CD14-positive monocyte (primary cell): ENCODE measurements at regions not wholly inside any gene's neighbourhood (a gene's known extent, or its start where the extent isn't known, plus 50 kb on each side); places are given as distances from the start of the nearest gene placed in this dataset.

Source experiments
- DNase-seq, 3 donors: peaks; one replicate each; pipeline ENCODE4 v3.0.0-alpha.2; 2011 to 2022
- H2AFZ ChIP-seq: 2 replicates; pipeline ENCODE4 v1.6.0; 2012; ENCODE audit warnings: mild to moderate bottlenecking, low read depth, low read length, inconsistent platforms; ENCODE audit not compliant: insufficient read depth, poor library complexity, severe bottlenecking
- H3K27ac ChIP-seq, 2 donors: 1 replicate in 1 of 2; 2 replicates in 1 of 2; pipeline ENCODE4 v1.5.1; 2012 to 2013; ENCODE audit warnings: low read length in 2 of 2, control low read depth in 1 of 2, inconsistent platforms in 1 of 2, low read depth in 1 of 2, mild to moderate bottlenecking in 1 of 2
- H3K27me3 ChIP-seq, 2 donors: one replicate each; pipeline versions ENCODE4 v1.6.0 to v1.6.1; 2011 to 2013; ENCODE audit warnings: low read length in 2 of 2; ENCODE audit not compliant: control insufficient read depth in 2 of 2, insufficient read depth in 2 of 2
- H3K36me3 ChIP-seq, 2 donors: replicated peaks in 1 of 2; 1 replicate in 1 of 2; 2 replicates in 1 of 2; pipeline versions ENCODE4 v1.5.1 to v1.6.1; 2012 to 2013; ENCODE audit warnings: low read length in 2 of 2, control low read depth in 1 of 2, inconsistent platforms in 1 of 2, mild to moderate bottlenecking in 1 of 2; ENCODE audit not compliant: insufficient read depth in 2 of 2, control insufficient read depth in 1 of 2
- H3K4me1 ChIP-seq, 2 donors: 1 replicate in 1 of 2; 2 replicates in 1 of 2; pipeline versions ENCODE4 v1.5.1 to v1.6.1; 2012 to 2013; ENCODE audit warnings: low read length in 2 of 2, control low read depth in 1 of 2, inconsistent platforms in 1 of 2, mild to moderate bottlenecking in 1 of 2, moderate library complexity in 1 of 2; ENCODE audit not compliant: insufficient read depth in 2 of 2, control insufficient read depth in 1 of 2
- H3K4me2 ChIP-seq: replicated peaks from 2 replicates; pipeline ENCODE3; 2012; ENCODE audit warnings: low read length, moderate library complexity, mild to moderate bottlenecking; ENCODE audit not compliant: poor library complexity, severe bottlenecking; ENCODE audit errors: extremely low read depth
- H3K4me3 ChIP-seq, 3 experiments: fragments of 200-600 bp in 1 of 3; sonication (generic) in 1 of 3; replicated peaks in 1 of 3; 1 replicate in 2 of 3; 2 replicates in 1 of 3; pipeline ENCODE4 v1.5.1; 2011 to 2013; ENCODE audit warnings: low read length in 3 of 3, mild to moderate bottlenecking in 3 of 3, control low read depth in 2 of 3, low read depth in 2 of 3, inconsistent platforms in 1 of 3, moderate library complexity in 1 of 3
- H3K79me2 ChIP-seq: 2 replicates; pipeline ENCODE4 v1.6.0; 2012; ENCODE audit warnings: mild to moderate bottlenecking, control low read depth, inconsistent platforms, low read length, moderate library complexity; ENCODE audit not compliant: insufficient read depth
- H3K9ac ChIP-seq: 2 replicates; pipeline ENCODE4 v1.6.0; 2017; ENCODE audit warnings: low read length, mild to moderate bottlenecking; ENCODE audit not compliant: insufficient read depth, poor library complexity, severe bottlenecking
- H3K9me3 ChIP-seq, 2 donors: replicated peaks in 1 of 2; 1 replicate in 1 of 2; 2 replicates in 1 of 2; pipeline versions ENCODE4 v1.5.1 to v1.6.1; 2012 to 2013; ENCODE audit warnings: low read length in 2 of 2, control low read depth in 1 of 2; ENCODE audit not compliant: control insufficient read depth in 1 of 2, insufficient read depth in 1 of 2
- H4K20me1 ChIP-seq: 2 replicates; pipeline ENCODE4 v1.6.0; 2012; ENCODE audit warnings: mild to moderate bottlenecking, low read length, control low read depth, moderate library complexity; ENCODE audit not compliant: insufficient read depth
- H3K27ac Mint-ChIP-seq, 7 donors: one replicate each; pipeline ENCODE4 v1.8.0; 2020; ENCODE audit warnings: mild to moderate bottlenecking in 7 of 7, mixed read lengths in 7 of 7, moderate library complexity in 6 of 7, inconsistent platforms in 2 of 7
- H3K27me3 Mint-ChIP-seq, 3 donors: one replicate each; pipeline ENCODE4 v1.8.0; 2021 to 2022; ENCODE audit warnings: low read depth in 3 of 3, mild to moderate bottlenecking in 3 of 3, mixed read lengths in 3 of 3, moderate library complexity in 3 of 3, inconsistent platforms in 1 of 3
- H3K36me3 Mint-ChIP-seq, 2 donors: one replicate each; pipeline ENCODE4 v1.8.0; 2020; ENCODE audit warnings: mixed read lengths in 2 of 2, inconsistent platforms in 1 of 2, mild to moderate bottlenecking in 1 of 2
- H3K4me1 Mint-ChIP-seq: one replicate; pipeline ENCODE4 v1.8.0; 2020; ENCODE audit warnings: mild to moderate bottlenecking, mixed read lengths
- H3K4me3 Mint-ChIP-seq, 2 donors: one replicate each; pipeline ENCODE4 v1.8.0; 2020; ENCODE audit warnings: mild to moderate bottlenecking in 2 of 2, mixed read lengths in 2 of 2, moderate library complexity in 1 of 2
- H3K9me3 Mint-ChIP-seq, 7 donors: one replicate each; pipeline ENCODE4 v1.8.0; 2020 to 2022; ENCODE audit warnings: mixed read lengths in 7 of 7, mild to moderate bottlenecking in 6 of 7, moderate library complexity in 6 of 7, inconsistent platforms in 2 of 7
- CTCF ChIP-seq: fragments of 200-600 bp; IDR thresholded peaks from one replicate; pipeline ENCODE4 v1.8.0; 2022; ENCODE audit warnings: antibody characterized with exemption, mild to moderate bottlenecking
- WGBS: methylation state at CpG from one replicate; pipeline ENCODE4 v1.1.5; 2013; ENCODE audit warnings: missing lambda C conversion rate; ENCODE audit not compliant: insufficient coverage; 5-methylcytosine and 5-hydroxymethylcytosine counted together
- intact Hi-C, 2 donors: fragments of 100-400 bp; cut with micrococcal nuclease; formaldehyde crosslinking; loops; one replicate each; pipeline versions ENCODE4 v1.15.0 to v1.15.1; 2023

GRCh38 chr3:106139826-106140225, 271.0 kb upstream of the CBLB start:
- H3K4me3 Mint-ChIP-seq, result no peak overlapping the region
- peaks cover 7 to 12% of the 10 kb centered on the region in 2 donors for H3K9me3 ChIP-seq
- peaks cover 6 to 18% (median 10%) of the 10 kb centered on the region in 7 donors for H3K9me3 Mint-ChIP-seq
- H3K4me3 ChIP-seq, result no peak overlapping the region
- H3K9ac ChIP-seq, result no peak overlapping the region
- no peaks in the 10 kb centered on the region for H3K27me3 ChIP-seq
- H3K27ac Mint-ChIP-seq, result no peak overlapping the region
- no peak for TF ChIP-seq CTCF
- no peaks in the 10 kb centered on the region for H3K4me1 Mint-ChIP-seq
- DNase-seq, result no peak
- intact Hi-C loops, result no loop called here
- no peaks in the 10 kb centered on the region for H4K20me1 ChIP-seq
- H3K4me2 ChIP-seq, result no peak overlapping the region
- H3K79me2 ChIP-seq, result no peaks in the 10 kb centered on the region
- WGBS, result no CpG with 5 or more reads among the region's 1 CpG
- no peaks in the 10 kb centered on the region for H3K36me3 ChIP-seq
- no peak overlapping the region for H3K27ac ChIP-seq
- no peaks in the 10 kb centered on the region for H3K36me3 Mint-ChIP-seq
- H3K27me3 Mint-ChIP-seq, result no peaks in the 10 kb centered on the region
- H2AFZ ChIP-seq, result no peak overlapping the region
- H3K4me1 ChIP-seq, result no peaks in the 10 kb centered on the region

GRCh38 chr3:106140431-106140830, 271.6 kb upstream of the CBLB start:
- DNase-seq, result no peak
- Mint-ChIP-seq H3K27me3 (no peaks in the 10 kb centered on the region), H3K36me3 (no peaks in the 10 kb centered on the region), H3K4me3 (no peak overlapping the region), H3K9me3 (peaks cover under 1 to 17% (median 6%) of the 10 kb centered on the region in 7 donors), H3K4me1 (no peaks in the 10 kb centered on the region), H3K27ac (no peak overlapping the region)
- Histone ChIP-seq H3K4me3 (no peak overlapping the region), H3K4me2 (no peak overlapping the region), H3K27me3 (no peaks in the 10 kb centered on the region), H3K27ac (no peak overlapping the region), H3K79me2 (no peaks in the 10 kb centered on the region), H4K20me1 (no peaks in the 10 kb centered on the region), H3K36me3 (no peaks in the 10 kb centered on the region), H3K9me3 (peaks cover under 1 to 6% of the 10 kb centered on the region in 2 donors), H3K9ac (no peak overlapping the region), H3K4me1 (no peaks in the 10 kb centered on the region), H2AFZ (no peak overlapping the region)
- intact Hi-C loops, result no loop called here
- TF ChIP-seq CTCF, result no peak
